ENCODE measurements at regions not wholly inside any gene's neighbourhood (a gene's known extent, or its start where the extent isn't known, plus 50 kb on each side); places are given as distances from the start of the nearest gene placed in this dataset.

- Mint-ChIP-seq H3K9me3 (peaks cover 0 to 6% (median 2%) of the 10 kb centered on the region in 7 donors), H3K27me3 (no peaks in the 10 kb centered on the region), H3K27ac (no peak overlapping the region), H3K4me3 (no peak overlapping the region), H3K4me1 (no peaks in the 10 kb centered on the region), H3K36me3 (no peaks in the 10 kb centered on the region)
- DNase-seq (no peak), ATAC-seq (ENCODE audit: low read depth in 2 of 2) (no peak)
- H3K27me3 ChIP-seq (ENCODE audit: control insufficient read depth, insufficient read depth, low read length): no peaks in the 10 kb centered on the region
- no peaks in the 10 kb centered on the region for H3K4me1 ChIP-seq (ENCODE audit: control insufficient read depth, insufficient read depth, low read length, poor library complexity, severe bottlenecking)
- H3K9me3 ChIP-seq (ENCODE audit: control insufficient read depth in 2 of 2, low read length in 2 of 2): no peaks in the 10 kb centered on the region
- no peak overlapping the region for H3K27ac ChIP-seq (ENCODE audit: insufficient read depth, low read length, poor library complexity, severe bottlenecking)
- no peak overlapping the region for H3K4me3 ChIP-seq (ENCODE audit: low read depth, low read length)
- no peaks in the 10 kb centered on the region for H3K36me3 ChIP-seq (ENCODE audit: control insufficient read depth, insufficient read depth, low read length)
Measured at GRCh38 chr12:125568306-125568705, 503.1 kb downstream of the AACS start.

- peaks cover 0 to 14% (median 4%) of the 10 kb centered on the region in 7 donors for H3K9me3 Mint-ChIP-seq
Measured at GRCh38 chr12:125573271-125573670, 508.0 kb downstream of the AACS start.

GRCh38 chr12:125577334-125577733 is 512.1 kb downstream of the AACS start:
- Histone ChIP-seq H3K9me3 (ENCODE audit: control insufficient read depth in 2 of 2, low read length in 2 of 2) (peaks cover 7 to 16% of the 10 kb centered on the region in 2 experiments), H3K4me3 (ENCODE audit: low read depth, low read length) (no peak overlapping the region), H3K4me1 (ENCODE audit: control insufficient read depth, insufficient read depth, low read length, poor library complexity, severe bottlenecking) (no peaks in the 10 kb centered on the region), H3K36me3 (ENCODE audit: control insufficient read depth, insufficient read depth, low read length) (no peaks in the 10 kb centered on the region), H3K27ac (ENCODE audit: insufficient read depth, low read length, poor library complexity, severe bottlenecking) (no peak overlapping the region), H3K27me3 (ENCODE audit: control insufficient read depth, insufficient read depth, low read length) (no peaks in the 10 kb centered on the region)
- DNase-seq (no peak), ATAC-seq (ENCODE audit: low read depth in 2 of 2) (no peak)
- peaks cover 1 to 26% (median 4%) of the 10 kb centered on the region in 7 donors for H3K9me3 Mint-ChIP-seq
- no peak overlapping the region for H3K4me3 Mint-ChIP-seq
- no peaks in the 10 kb centered on the region for H3K36me3 Mint-ChIP-seq
- H3K4me1 Mint-ChIP-seq: no peaks in the 10 kb centered on the region
- H3K27ac Mint-ChIP-seq: no peak overlapping the region
- H3K27me3 Mint-ChIP-seq: no peaks in the 10 kb centered on the region

More at GRCh38 chr12:125573271-125573670, 508.0 kb downstream of the AACS start:
- Histone ChIP-seq H3K9me3 (ENCODE audit: control insufficient read depth in 2 of 2, low read length in 2 of 2) (peaks cover 2 to 5% of the 10 kb centered on the region in 2 experiments), H3K4me3 (ENCODE audit: low read depth, low read length) (no peak overlapping the region), H3K27ac (ENCODE audit: insufficient read depth, low read length, poor library complexity, severe bottlenecking) (no peak overlapping the region), H3K27me3 (ENCODE audit: control insufficient read depth, insufficient read depth, low read length) (no peaks in the 10 kb centered on the region), H3K4me1 (ENCODE audit: control insufficient read depth, insufficient read depth, low read length, poor library complexity, severe bottlenecking) (no peaks in the 10 kb centered on the region), H3K36me3 (ENCODE audit: control insufficient read depth, insufficient read depth, low read length) (no peaks in the 10 kb centered on the region)
- Mint-ChIP-seq H3K36me3 (no peaks in the 10 kb centered on the region), H3K4me1 (no peaks in the 10 kb centered on the region), H3K27ac (no peak overlapping the region), H3K4me3 (no peak overlapping the region), H3K27me3 (no peaks in the 10 kb centered on the region)
- ATAC-seq (ENCODE audit: low read depth in 2 of 2): no peak
- DNase-seq: no peak

GRCh38 chr12:125579916-125580315 is 514.7 kb downstream of the AACS start:
- no peaks in the 10 kb centered on the region for H3K36me3 ChIP-seq (ENCODE audit: control insufficient read depth, insufficient read depth, low read length)
- Mint-ChIP-seq H3K27me3 (no peaks in the 10 kb centered on the region), H3K4me3 (no peak overlapping the region), H3K9me3 (peaks cover 0 to 26% (median 4%) of the 10 kb centered on the region in 7 donors), H3K36me3 (no peaks in the 10 kb centered on the region), H3K27ac (no peak overlapping the region), H3K4me1 (no peaks in the 10 kb centered on the region)
- DNase-seq (no peak), ATAC-seq (ENCODE audit: low read depth in 2 of 2) (no peak)
- no peak overlapping the region for H3K27ac ChIP-seq (ENCODE audit: insufficient read depth, low read length, poor library complexity, severe bottlenecking)
- no peaks in the 10 kb centered on the region for H3K27me3 ChIP-seq (ENCODE audit: control insufficient read depth, insufficient read depth, low read length)
- H3K9me3 ChIP-seq (ENCODE audit: control insufficient read depth in 2 of 2, low read length in 2 of 2): peaks cover 7 to 16% of the 10 kb centered on the region in 2 experiments
- no peaks in the 10 kb centered on the region for H3K4me1 ChIP-seq (ENCODE audit: control insufficient read depth, insufficient read depth, low read length, poor library complexity, severe bottlenecking)
- H3K4me3 ChIP-seq (ENCODE audit: low read depth, low read length): no peak overlapping the region

- ATAC-seq (ENCODE audit: low read depth in 2 of 2): no peak
- no peaks in the 10 kb centered on the region for H3K27me3 Mint-ChIP-seq
Measured at GRCh38 chr12:125583071-125583470, 517.8 kb downstream of the AACS start.

GRCh38 chr12:125586441-125586840 is 521.2 kb downstream of the AACS start:
- Mint-ChIP-seq H3K4me3 (no peak overlapping the region), H3K36me3 (no peaks in the 10 kb centered on the region), H3K9me3 (peaks cover 0 to 10% (median 3%) of the 10 kb centered on the region in 7 donors), H3K4me1 (no peaks in the 10 kb centered on the region), H3K27me3 (no peaks in the 10 kb centered on the region), H3K27ac (no peak overlapping the region)
- H3K36me3 ChIP-seq (ENCODE audit: control insufficient read depth, insufficient read depth, low read length): no peaks in the 10 kb centered on the region
- ATAC-seq (ENCODE audit: low read depth in 2 of 2) (no peak), DNase-seq (no peak)
- H3K9me3 ChIP-seq (ENCODE audit: control insufficient read depth in 2 of 2, low read length in 2 of 2): no peaks in the 10 kb centered on the region
- no peak overlapping the region for H3K4me3 ChIP-seq (ENCODE audit: low read depth, low read length)
- no peaks in the 10 kb centered on the region for H3K27me3 ChIP-seq (ENCODE audit: control insufficient read depth, insufficient read depth, low read length)
- no peak overlapping the region for H3K27ac ChIP-seq (ENCODE audit: insufficient read depth, low read length, poor library complexity, severe bottlenecking)
- no peaks in the 10 kb centered on the region for H3K4me1 ChIP-seq (ENCODE audit: control insufficient read depth, insufficient read depth, low read length, poor library complexity, severe bottlenecking)

More at GRCh38 chr12:125583071-125583470, 517.8 kb downstream of the AACS start:
- Mint-ChIP-seq H3K4me3 (no peak overlapping the region), H3K36me3 (no peaks in the 10 kb centered on the region), H3K4me1 (no peaks in the 10 kb centered on the region), H3K27ac (peak overlapping the region in 1 of 3 donors; percentile 46), H3K9me3 (peaks cover 0 to 20% (median 8%) of the 10 kb centered on the region in 7 donors)
- Histone ChIP-seq H3K27ac (ENCODE audit: insufficient read depth, low read length, poor library complexity, severe bottlenecking) (no peak overlapping the region), H3K4me1 (ENCODE audit: control insufficient read depth, insufficient read depth, low read length, poor library complexity, severe bottlenecking) (no peaks in the 10 kb centered on the region), H3K36me3 (ENCODE audit: control insufficient read depth, insufficient read depth, low read length) (no peaks in the 10 kb centered on the region), H3K9me3 (ENCODE audit: control insufficient read depth in 2 of 2, low read length in 2 of 2) (peaks cover 7 to 13% of the 10 kb centered on the region in 2 experiments), H3K4me3 (ENCODE audit: low read depth, low read length) (no peak overlapping the region), H3K27me3 (ENCODE audit: control insufficient read depth, insufficient read depth, low read length) (no peaks in the 10 kb centered on the region)
- no peak for DNase-seq

GRCh38 chr12:125593269-125593668 is 528.0 kb downstream of the AACS start:
- H3K27ac Mint-ChIP-seq: no peak overlapping the region
- peaks cover 5% of the 10 kb centered on the region for H3K27me3 Mint-ChIP-seq
- no peaks in the 10 kb centered on the region for H3K9me3 ChIP-seq (ENCODE audit: control insufficient read depth in 2 of 2, low read length in 2 of 2)
- H3K27me3 ChIP-seq (ENCODE audit: control insufficient read depth, insufficient read depth, low read length): peaks cover 3% of the 10 kb centered on the region
- DNase-seq (no peak), ATAC-seq (ENCODE audit: low read depth in 2 of 2) (no peak)
- H3K36me3 Mint-ChIP-seq: no peaks in the 10 kb centered on the region
- no peak overlapping the region for H3K4me3 ChIP-seq (ENCODE audit: low read depth, low read length)
- no peak overlapping the region for H3K27ac ChIP-seq (ENCODE audit: insufficient read depth, low read length, poor library complexity, severe bottlenecking)
- no peak overlapping the region for H3K4me3 Mint-ChIP-seq
- H3K4me1 Mint-ChIP-seq: no peaks in the 10 kb centered on the region
- no peaks in the 10 kb centered on the region for H3K36me3 ChIP-seq (ENCODE audit: control insufficient read depth, insufficient read depth, low read length)
- H3K4me1 ChIP-seq (ENCODE audit: control insufficient read depth, insufficient read depth, low read length, poor library complexity, severe bottlenecking): no peaks in the 10 kb centered on the region
- peaks cover 0 to 10% (median 6%) of the 10 kb centered on the region in 7 donors for H3K9me3 Mint-ChIP-seq

- H3K36me3 ChIP-seq (ENCODE audit: control insufficient read depth, insufficient read depth, low read length): no peaks in the 10 kb centered on the region
- DNase-seq: no peak
- Mint-ChIP-seq H3K4me3 (no peak overlapping the region), H3K36me3 (no peaks in the 10 kb centered on the region), H3K4me1 (no peaks in the 10 kb centered on the region), H3K9me3 (peaks cover 0 to 12% (median 6%) of the 10 kb centered on the region in 7 donors), H3K27me3 (no peaks in the 10 kb centered on the region), H3K27ac (no peak overlapping the region)
- H3K4me3 ChIP-seq (ENCODE audit: low read depth, low read length): no peak overlapping the region
- H3K27ac ChIP-seq (ENCODE audit: insufficient read depth, low read length, poor library complexity, severe bottlenecking): no peak overlapping the region
- no peaks in the 10 kb centered on the region for H3K9me3 ChIP-seq (ENCODE audit: control insufficient read depth in 2 of 2, low read length in 2 of 2)
- H3K4me1 ChIP-seq (ENCODE audit: control insufficient read depth, insufficient read depth, low read length, poor library complexity, severe bottlenecking): no peaks in the 10 kb centered on the region
- ATAC-seq (ENCODE audit: low read depth in 2 of 2): no peak
- no peaks in the 10 kb centered on the region for H3K27me3 ChIP-seq (ENCODE audit: control insufficient read depth, insufficient read depth, low read length)
Measured at GRCh38 chr12:125604976-125605375, 539.7 kb downstream of the AACS start.
